HEK293 (cell line): ENCODE measurements at regions not wholly inside any gene's neighbourhood (a gene's known extent, or its start where the extent isn't known, plus 50 kb on each side); places are given as distances from the start of the nearest gene placed in this dataset.

Experiments used
- CTCF ChIA-PET: fragments of 350-600 bp; formaldehyde crosslinking; extraction: SDS; loops from one replicate; lab custom pipeline; 2021; ENCODE audit warnings: antibody characterized with exemption; lab: Yijun Ruan, JAX
- POLR2A ChIA-PET: fragments of 300-600 bp; formaldehyde crosslinking; extraction: SDS; loops from one replicate; lab custom pipeline; 2020; ENCODE audit warnings: antibody characterized with exemption, inconsistent platforms; lab: Yijun Ruan, JAX
- H3K27ac ChIP-seq: fragments of 200-500 bp; sonication (Bioruptor generic); 2 replicates; pipeline ENCODE4 v1.5.1; 2014; ENCODE audit warnings: low read depth, low read length, control low read depth, inconsistent platforms; ENCODE audit errors: extremely low read depth
- H3K36me3 ChIP-seq, 2 experiments: fragments of 200-500 bp in 1 of 2; sonication (Bioruptor generic) in 1 of 2; 1 replicate in 1 of 2; 2 replicates in 1 of 2; pipeline ENCODE4 v1.5.1; 2014 to 2017; ENCODE audit warnings: inconsistent platforms in 2 of 2, low read length in 2 of 2; ENCODE audit not compliant: control insufficient read depth in 2 of 2, insufficient read depth in 1 of 2
- H3K4me1 ChIP-seq: fragments of 200-500 bp; sonication (Bioruptor generic); 2 replicates; pipeline ENCODE4 v1.5.1; 2014; ENCODE audit warnings: mild to moderate bottlenecking, low read length, inconsistent platforms; ENCODE audit not compliant: control insufficient read depth, insufficient read depth
- H3K4me3 ChIP-seq: 2 replicates; pipeline ENCODE4 v1.5.1; 2011; ENCODE audit warnings: low read depth, mild to moderate bottlenecking, control low read depth, low read length, moderate library complexity
- H3K9me3 ChIP-seq: fragments of 200-500 bp; sonication (Bioruptor generic); 2 replicates; pipeline ENCODE4 v1.5.1; 2014; ENCODE audit warnings: low read depth, low read length, inconsistent platforms; ENCODE audit not compliant: control insufficient read depth, insufficient read depth
- BCL11B ChIP-seq: fragments of 450-650 bp; formaldehyde crosslinking; IDR thresholded peaks from 2 replicates; pipeline ENCODE4 v1.5.1; 2016; ENCODE audit warnings: low read depth, missing biosample characterization, missing genetic modification characterization
- FEZF1 ChIP-seq: fragments of 450-650 bp; formaldehyde crosslinking; IDR thresholded peaks from 2 replicates; pipeline ENCODE4 v1.5.1; 2016; ENCODE audit warnings: missing biosample characterization, missing genetic modification characterization
- REPIN1 ChIP-seq: fragments of 450-650 bp; formaldehyde crosslinking; IDR thresholded peaks from 2 replicates; pipeline ENCODE4 v1.5.1; 2017; ENCODE audit warnings: missing biosample characterization, missing genetic modification characterization, low read depth
- WT1 ChIP-seq: fragments of 450-650 bp; formaldehyde crosslinking; IDR thresholded peaks from 2 replicates; pipeline ENCODE4 v1.5.1; 2016; ENCODE audit warnings: missing biosample characterization, missing genetic modification characterization
- ZEB2 ChIP-seq: fragments of 450-650 bp; formaldehyde crosslinking; IDR thresholded peaks from 2 replicates; pipeline ENCODE4 v1.5.1; 2016; ENCODE audit warnings: missing biosample characterization, missing genetic modification characterization
- ZFP37 ChIP-seq: fragments of 450-650 bp; formaldehyde crosslinking; IDR thresholded peaks from 2 replicates; pipeline ENCODE4 v1.5.1; 2016; ENCODE audit warnings: missing biosample characterization, missing genetic modification characterization
- ZNF138 ChIP-seq: fragments of 450-650 bp; formaldehyde crosslinking; IDR thresholded peaks from 2 replicates; pipeline ENCODE4 v1.5.1; 2016; ENCODE audit warnings: missing biosample characterization, missing genetic modification characterization, borderline replicate concordance
- ZNF155 ChIP-seq: fragments of 450-650 bp; formaldehyde crosslinking; IDR thresholded peaks from 2 replicates; pipeline ENCODE4 v1.5.1; 2016; ENCODE audit warnings: missing biosample characterization, missing genetic modification characterization
- ZNF239 ChIP-seq: fragments of 450-650 bp; formaldehyde crosslinking; IDR thresholded peaks from 2 replicates; pipeline ENCODE4 v1.5.1; 2016; ENCODE audit warnings: missing biosample characterization, missing genetic modification characterization
- ZNF341 ChIP-seq: fragments of 450-650 bp; formaldehyde crosslinking; IDR thresholded peaks from 2 replicates; pipeline ENCODE4; 2016; ENCODE audit warnings: low read depth, missing biosample characterization, missing genetic modification characterization
- ZNF350 ChIP-seq: fragments of 450-650 bp; formaldehyde crosslinking; IDR thresholded peaks from 2 replicates; pipeline ENCODE4 v1.5.0; 2017; ENCODE audit warnings: missing biosample characterization, mild to moderate bottlenecking, missing genetic modification characterization
- ZNF391 ChIP-seq: fragments of 450-650 bp; formaldehyde crosslinking; IDR thresholded peaks from 2 replicates; pipeline ENCODE4 v1.5.1; 2016; ENCODE audit warnings: low read depth, missing biosample characterization, missing genetic modification characterization, borderline replicate concordance
- ZNF521 ChIP-seq: fragments of 450-650 bp; formaldehyde crosslinking; IDR thresholded peaks from 2 replicates; pipeline ENCODE4 v1.5.1; 2017; ENCODE audit warnings: missing biosample characterization, mild to moderate bottlenecking, missing genetic modification characterization
- ZNF571 ChIP-seq: fragments of 450-650 bp; formaldehyde crosslinking; IDR thresholded peaks from 2 replicates; pipeline ENCODE4 v1.5.0; 2017; ENCODE audit warnings: missing biosample characterization, missing genetic modification characterization
- ZNF626 ChIP-seq: fragments of 450-650 bp; sonication (Bioruptor Pico); formaldehyde crosslinking; IDR thresholded peaks from 2 replicates; pipeline ENCODE4 v1.5.1; 2018; ENCODE audit warnings: missing biosample characterization, missing genetic modification characterization, inconsistent platforms
- ZNF837 ChIP-seq: fragments of 450-650 bp; formaldehyde crosslinking; IDR thresholded peaks from 2 replicates; pipeline ENCODE4 v1.5.1; 2016; ENCODE audit warnings: missing biosample characterization, missing genetic modification characterization
- TF ChIP-seq, protein P1 (sequence below): fragments of 450-650 bp; formaldehyde crosslinking; IDR thresholded peaks from 2 replicates; pipeline ENCODE4 v1.5.1; 2017; ENCODE audit warnings: missing biosample characterization, missing genetic modification characterization
- TF ChIP-seq, protein P2 (sequence below): fragments of 450-650 bp; formaldehyde crosslinking; IDR thresholded peaks from 2 replicates; pipeline ENCODE4 v1.5.1; 2016; ENCODE audit warnings: missing biosample characterization, missing genetic modification characterization
- TF ChIP-seq, protein P3 (sequence below): fragments of 450-650 bp; formaldehyde crosslinking; IDR thresholded peaks from 2 replicates; pipeline ENCODE4 v1.5.1; 2016; ENCODE audit warnings: missing biosample characterization, missing genetic modification characterization
- TF ChIP-seq, protein P4 (sequence below): fragments of 450-650 bp; formaldehyde crosslinking; IDR thresholded peaks from 2 replicates; pipeline ENCODE4 v1.5.1; 2016; ENCODE audit warnings: missing biosample characterization, missing genetic modification characterization

DNA sequence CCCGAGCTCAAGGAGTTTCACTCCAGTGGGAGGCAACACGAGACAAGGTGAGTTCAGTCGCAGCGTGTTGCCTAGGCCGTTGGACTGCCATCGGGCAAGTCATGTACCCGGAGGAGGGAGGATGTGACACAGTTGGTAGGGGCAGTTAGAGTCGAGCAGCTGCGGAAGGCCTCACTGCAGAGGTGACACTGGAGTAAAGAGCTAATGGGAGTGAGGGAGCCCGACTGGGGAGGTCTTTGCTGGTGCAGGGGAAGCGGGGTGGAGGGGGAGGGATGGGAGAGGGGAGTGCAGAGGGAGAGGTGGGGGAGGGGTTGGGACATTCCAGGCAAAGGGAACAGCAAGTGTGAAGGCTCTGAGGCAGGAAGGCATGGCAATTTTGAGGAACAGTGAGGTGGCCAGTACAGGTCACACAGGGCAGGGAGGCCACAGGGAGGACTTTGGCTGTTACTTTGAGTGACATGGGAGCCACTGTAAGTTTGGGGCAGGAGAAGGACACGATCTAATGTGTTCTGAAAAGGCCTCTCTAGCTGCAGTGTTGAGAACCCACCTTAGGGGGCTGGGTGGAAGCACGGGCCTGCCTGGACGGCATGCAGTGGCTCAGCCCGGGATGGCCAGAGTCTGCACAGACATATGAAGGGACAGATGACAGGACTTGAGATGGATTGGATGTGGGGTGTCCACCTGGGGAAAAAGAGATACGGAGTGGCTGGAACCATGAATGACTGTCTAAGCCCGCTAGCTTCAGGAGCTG, 61.1 kb downstream of the KCNF1 start:
- no peaks in the 10 kb centered on the region for H3K36me3 ChIP-seq
- TF ChIP-seq ZNF626 (tag by site-specific recombination) (no peak), ZEB2 (tag by site-specific recombination) (no peak), ZNF138 (tag by site-specific recombination) (no peak), ZFP37 (tag by site-specific recombination) (no peak), WT1 (tag by site-specific recombination) (no peak), ZNF521 (tag by site-specific recombination) (no peak), ZNF155 (tag by site-specific recombination) (no peak), BCL11B (no peak), ZNF350 (tag by site-specific recombination) (no peak), ZNF837 (no peak), ZNF571 (tag by site-specific recombination) (no peak), REPIN1 (tag by site-specific recombination) (no peak), ZNF391 (tag by site-specific recombination) (no peak), FEZF1 (tag by site-specific recombination) (no peak), ZNF239 (tag by site-specific recombination) (no peak), ZNF341 (tag by site-specific recombination) (no peak)
- TF ChIP-seq, protein P1, sequence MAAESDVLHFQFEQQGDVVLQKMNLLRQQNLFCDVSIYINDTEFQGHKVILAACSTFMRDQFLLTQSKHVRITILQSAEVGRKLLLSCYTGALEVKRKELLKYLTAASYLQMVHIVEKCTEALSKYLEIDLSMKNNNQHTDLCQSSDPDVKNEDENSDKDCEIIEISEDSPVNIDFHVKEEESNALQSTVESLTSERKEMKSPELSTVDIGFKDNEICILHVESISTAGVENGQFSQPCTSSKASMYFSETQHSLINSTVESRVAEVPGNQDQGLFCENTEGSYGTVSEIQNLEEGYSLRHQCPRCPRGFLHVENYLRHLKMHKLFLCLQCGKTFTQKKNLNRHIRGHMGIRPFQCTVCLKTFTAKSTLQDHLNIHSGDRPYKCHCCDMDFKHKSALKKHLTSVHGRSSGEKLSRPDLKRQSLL (tag by site-specific recombination) = no peak
- TF ChIP-seq, protein P2, sequence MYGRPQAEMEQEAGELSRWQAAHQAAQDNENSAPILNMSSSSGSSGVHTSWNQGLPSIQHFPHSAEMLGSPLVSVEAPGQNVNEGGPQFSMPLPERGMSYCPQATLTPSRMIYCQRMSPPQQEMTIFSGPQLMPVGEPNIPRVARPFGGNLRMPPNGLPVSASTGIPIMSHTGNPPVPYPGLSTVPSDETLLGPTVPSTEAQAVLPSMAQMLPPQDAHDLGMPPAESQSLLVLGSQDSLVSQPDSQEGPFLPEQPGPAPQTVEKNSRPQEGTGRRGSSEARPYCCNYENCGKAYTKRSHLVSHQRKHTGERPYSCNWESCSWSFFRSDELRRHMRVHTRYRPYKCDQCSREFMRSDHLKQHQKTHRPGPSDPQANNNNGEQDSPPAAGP = no peak
- TF ChIP-seq, protein P3, sequence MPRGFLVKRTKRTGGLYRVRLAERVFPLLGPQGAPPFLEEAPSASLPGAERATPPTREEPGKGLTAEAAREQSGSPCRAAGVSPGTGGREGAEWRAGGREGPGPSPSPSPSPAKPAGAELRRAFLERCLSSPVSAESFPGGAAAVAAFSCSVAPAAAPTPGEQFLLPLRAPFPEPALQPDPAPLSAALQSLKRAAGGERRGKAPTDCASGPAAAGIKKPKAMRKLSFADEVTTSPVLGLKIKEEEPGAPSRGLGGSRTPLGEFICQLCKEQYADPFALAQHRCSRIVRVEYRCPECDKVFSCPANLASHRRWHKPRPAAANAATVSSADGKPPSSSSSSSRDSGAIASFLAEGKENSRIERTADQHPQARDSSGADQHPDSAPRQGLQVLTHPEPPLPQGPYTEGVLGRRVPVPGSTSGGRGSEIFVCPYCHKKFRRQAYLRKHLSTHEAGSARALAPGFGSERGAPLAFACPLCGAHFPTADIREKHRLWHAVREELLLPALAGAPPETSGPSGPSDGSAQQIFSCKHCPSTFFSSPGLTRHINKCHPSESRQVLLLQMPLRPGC = no peak
- TF ChIP-seq, protein P4, sequence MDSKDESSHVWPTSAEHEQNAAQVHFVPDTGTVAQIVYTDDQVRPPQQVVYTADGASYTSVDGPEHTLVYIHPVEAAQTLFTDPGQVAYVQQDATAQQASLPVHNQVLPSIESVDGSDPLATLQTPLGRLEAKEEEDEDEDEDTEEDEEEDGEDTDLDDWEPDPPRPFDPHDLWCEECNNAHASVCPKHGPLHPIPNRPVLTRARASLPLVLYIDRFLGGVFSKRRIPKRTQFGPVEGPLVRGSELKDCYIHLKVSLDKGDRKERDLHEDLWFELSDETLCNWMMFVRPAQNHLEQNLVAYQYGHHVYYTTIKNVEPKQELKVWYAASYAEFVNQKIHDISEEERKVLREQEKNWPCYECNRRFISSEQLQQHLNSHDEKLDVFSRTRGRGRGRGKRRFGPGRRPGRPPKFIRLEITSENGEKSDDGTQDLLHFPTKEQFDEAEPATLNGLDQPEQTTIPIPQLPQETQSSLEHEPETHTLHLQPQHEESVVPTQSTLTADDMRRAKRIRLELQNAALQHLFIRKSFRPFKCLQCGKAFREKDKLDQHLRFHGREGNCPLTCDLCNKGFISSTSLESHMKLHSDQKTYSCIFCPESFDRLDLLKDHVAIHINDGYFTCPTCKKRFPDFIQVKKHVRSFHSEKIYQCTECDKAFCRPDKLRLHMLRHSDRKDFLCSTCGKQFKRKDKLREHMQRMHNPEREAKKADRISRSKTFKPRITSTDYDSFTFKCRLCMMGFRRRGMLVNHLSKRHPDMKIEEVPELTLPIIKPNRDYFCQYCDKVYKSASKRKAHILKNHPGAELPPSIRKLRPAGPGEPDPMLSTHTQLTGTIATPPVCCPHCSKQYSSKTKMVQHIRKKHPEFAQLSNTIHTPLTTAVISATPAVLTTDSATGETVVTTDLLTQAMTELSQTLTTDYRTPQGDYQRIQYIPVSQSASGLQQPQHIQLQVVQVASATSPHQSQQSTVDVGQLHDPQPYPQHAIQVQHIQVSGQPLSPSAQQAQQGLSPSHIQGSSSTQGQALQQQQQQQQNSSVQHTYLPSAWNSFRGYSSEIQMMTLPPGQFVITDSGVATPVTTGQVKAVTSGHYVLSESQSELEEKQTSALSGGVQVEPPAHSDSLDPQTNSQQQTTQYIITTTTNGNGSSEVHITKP (tag by site-specific recombination) = no peak
- ChIA-PET POLR2A (no interaction called here), CTCF (interaction anchor here (0.6 to 0.7 kb wide), 2 partner anchors 9 to 10 kb away, joined by 3 to 6 read pairs; no protein-coding TSS in a partner anchor)
- no peaks in the 10 kb centered on the region for H3K9me3 ChIP-seq
- H3K4me1 ChIP-seq = no peaks in the 10 kb centered on the region
- no peak overlapping the region for H3K27ac ChIP-seq
- no peak overlapping the region for H3K4me3 ChIP-seq
